ENCODE measurements at regions not wholly inside any gene's neighbourhood (a gene's known extent, or its start where the extent isn't known, plus 50 kb on each side); places are given as distances from the start of the nearest gene placed in this dataset.
A peak's percentile ranks its signal among the peaks of the same experiment; 100 is the strongest.

DNA sequence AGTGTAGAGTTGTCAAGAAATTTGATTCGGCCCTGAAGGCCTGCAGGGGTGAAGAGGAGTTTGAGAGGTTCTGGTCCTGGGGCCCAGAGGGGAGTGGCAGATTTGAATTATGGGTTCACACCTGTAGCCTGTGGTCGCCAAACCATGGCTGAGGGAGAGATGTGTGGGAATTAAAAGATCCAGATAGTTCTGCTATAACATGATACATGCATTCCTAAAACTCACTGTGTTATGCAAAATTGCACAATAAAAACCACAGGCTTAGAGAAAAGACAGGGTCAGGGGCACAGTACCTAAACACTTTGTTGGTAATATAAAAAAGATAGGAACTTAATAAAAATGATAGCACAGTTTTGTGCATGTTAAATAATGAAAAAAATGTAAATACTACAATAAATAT, 106.2 kb downstream of the TMEM30B start:
- BruUV-seq (replicated peaks) = no TSS peak
- Mint-ChIP-seq H3K27ac (ENCODE audit: low read depth, unreplicated experiment) (no peak overlapping the region), H3K4me3 (ENCODE audit: unreplicated experiment) (peak overlapping the region; percentile 4), H3K9me3 (ENCODE audit: unreplicated experiment) (no peaks in the 10 kb centered on the region), H3K4me1 (ENCODE audit: insufficient read depth, unreplicated experiment) (peaks cover 28% of the 10 kb centered on the region), H3K36me3 (ENCODE audit: insufficient read depth, unreplicated experiment) (no peaks in the 10 kb centered on the region), H3K27me3 (ENCODE audit: insufficient read depth, unreplicated experiment) (no peaks in the 10 kb centered on the region)
- TF ChIP-seq, protein P1, sequence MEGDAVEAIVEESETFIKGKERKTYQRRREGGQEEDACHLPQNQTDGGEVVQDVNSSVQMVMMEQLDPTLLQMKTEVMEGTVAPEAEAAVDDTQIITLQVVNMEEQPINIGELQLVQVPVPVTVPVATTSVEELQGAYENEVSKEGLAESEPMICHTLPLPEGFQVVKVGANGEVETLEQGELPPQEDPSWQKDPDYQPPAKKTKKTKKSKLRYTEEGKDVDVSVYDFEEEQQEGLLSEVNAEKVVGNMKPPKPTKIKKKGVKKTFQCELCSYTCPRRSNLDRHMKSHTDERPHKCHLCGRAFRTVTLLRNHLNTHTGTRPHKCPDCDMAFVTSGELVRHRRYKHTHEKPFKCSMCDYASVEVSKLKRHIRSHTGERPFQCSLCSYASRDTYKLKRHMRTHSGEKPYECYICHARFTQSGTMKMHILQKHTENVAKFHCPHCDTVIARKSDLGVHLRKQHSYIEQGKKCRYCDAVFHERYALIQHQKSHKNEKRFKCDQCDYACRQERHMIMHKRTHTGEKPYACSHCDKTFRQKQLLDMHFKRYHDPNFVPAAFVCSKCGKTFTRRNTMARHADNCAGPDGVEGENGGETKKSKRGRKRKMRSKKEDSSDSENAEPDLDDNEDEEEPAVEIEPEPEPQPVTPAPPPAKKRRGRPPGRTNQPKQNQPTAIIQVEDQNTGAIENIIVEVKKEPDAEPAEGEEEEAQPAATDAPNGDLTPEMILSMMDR (IDR thresholded peaks at IDR 0.05; ENCODE audit: unreplicated experiment) = no peak
- POLR2A ChIA-PET = interaction anchor here (0.9 to 2.7 kb wide), 3 partner anchors 18 to 30 kb away, joined by 3 to 8 read pairs (median 3); no protein-coding TSS in a partner anchor
- CTCF ChIA-PET = no interaction called here
- intact Hi-C loops (cut with micrococcal nuclease) = loop anchor here (10.0 kb wide), 1 partner anchor 70 kb away; no protein-coding TSS in a partner anchor
- peak; percentile 69 for DNase-seq (ENCODE audit: unreplicated experiment)

DNA sequence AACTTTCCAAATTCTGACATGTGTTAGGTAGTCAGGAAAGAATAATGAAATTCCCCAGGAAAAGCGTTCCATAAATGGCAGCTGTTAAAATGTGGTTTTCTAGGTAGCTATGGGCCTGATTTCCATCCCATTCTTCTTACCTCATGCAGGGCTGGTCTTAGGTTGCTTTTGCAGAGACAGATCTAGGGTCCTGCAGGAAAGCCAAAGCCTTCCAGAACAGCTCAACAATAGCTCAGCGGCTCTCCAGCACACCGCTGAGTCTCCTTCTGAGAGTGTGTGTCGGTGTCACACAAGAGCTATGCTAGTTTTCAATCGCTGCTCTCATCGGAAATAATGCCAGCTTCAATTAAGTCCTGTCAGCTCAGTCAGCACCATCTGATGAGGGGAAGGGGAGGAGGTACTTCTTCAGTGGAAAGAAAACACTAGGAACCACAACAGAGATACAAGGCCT, 106.7 kb downstream of the TMEM30B start:
- no peaks in the 10 kb centered on the region for H3K36me3 Mint-ChIP-seq (ENCODE audit: insufficient read depth, unreplicated experiment)
- H3K9me3 Mint-ChIP-seq (ENCODE audit: unreplicated experiment) = no peaks in the 10 kb centered on the region
- intact Hi-C loops (cut with micrococcal nuclease) = loop anchor here (10.0 kb wide), 1 partner anchor 70 kb away; no protein-coding TSS in a partner anchor
- H3K27ac Mint-ChIP-seq (ENCODE audit: low read depth, unreplicated experiment) = no peak overlapping the region
- TF ChIP-seq, protein P1 (IDR thresholded peaks at IDR 0.05; ENCODE audit: unreplicated experiment) = no peak
- peaks cover 28% of the 10 kb centered on the region for H3K4me1 Mint-ChIP-seq (ENCODE audit: insufficient read depth, unreplicated experiment)
- H3K27me3 Mint-ChIP-seq (ENCODE audit: insufficient read depth, unreplicated experiment) = no peaks in the 10 kb centered on the region
- peak overlapping the region; percentile 4 for H3K4me3 Mint-ChIP-seq (ENCODE audit: unreplicated experiment)
- ChIA-PET CTCF (interaction anchor here (0.6 kb wide), 1 partner anchor 85 kb away, joined by 3 read pairs; no protein-coding TSS in a partner anchor), POLR2A (interaction anchor here (1.0 to 2.7 kb wide), 2 partner anchors 18 to 29 kb away, joined by 3 to 8 read pairs; no protein-coding TSS in a partner anchor)
- no TSS peak for BruUV-seq (replicated peaks)
- DNase-seq (ENCODE audit: unreplicated experiment) = no peak

DNA sequence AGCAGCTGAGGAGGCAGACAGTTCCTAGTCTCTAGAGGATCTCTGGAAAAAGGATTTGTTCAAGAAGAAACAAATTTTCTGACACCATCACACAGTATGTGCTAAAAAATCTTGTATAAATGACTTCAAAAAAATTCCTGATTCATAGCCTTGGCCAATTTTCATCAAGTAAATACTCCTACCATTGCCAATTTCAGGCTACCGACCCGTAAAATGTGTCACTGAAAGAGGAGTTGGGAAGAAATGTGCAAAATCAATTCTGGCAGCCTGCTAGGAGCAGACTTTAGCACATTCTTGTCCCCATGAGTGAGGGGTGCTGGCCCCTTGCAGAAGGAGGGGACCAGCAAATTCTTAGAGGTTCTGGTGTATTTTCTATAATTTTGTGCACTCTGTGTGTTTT, 109.4 kb downstream of the TMEM30B start:
- no peak for DNase-seq (ENCODE audit: unreplicated experiment)
- Mint-ChIP-seq H3K27ac (ENCODE audit: low read depth, unreplicated experiment) (no peak overlapping the region), H3K4me3 (ENCODE audit: unreplicated experiment) (no peak overlapping the region), H3K36me3 (ENCODE audit: insufficient read depth, unreplicated experiment) (no peaks in the 10 kb centered on the region), H3K9me3 (ENCODE audit: unreplicated experiment) (no peaks in the 10 kb centered on the region), H3K27me3 (ENCODE audit: insufficient read depth, unreplicated experiment) (no peaks in the 10 kb centered on the region), H3K4me1 (ENCODE audit: insufficient read depth, unreplicated experiment) (peaks cover 8% of the 10 kb centered on the region)
- no TSS peak for BruUV-seq (replicated peaks)
- ChIA-PET POLR2A (no interaction called here), CTCF (no interaction called here)
- TF ChIP-seq, protein P1 (IDR thresholded peaks at IDR 0.05; ENCODE audit: unreplicated experiment) = no peak
- intact Hi-C loops (cut with micrococcal nuclease) = loop anchor here (10.0 kb wide), 1 partner anchor 67 kb away; no protein-coding TSS in a partner anchor

DNA sequence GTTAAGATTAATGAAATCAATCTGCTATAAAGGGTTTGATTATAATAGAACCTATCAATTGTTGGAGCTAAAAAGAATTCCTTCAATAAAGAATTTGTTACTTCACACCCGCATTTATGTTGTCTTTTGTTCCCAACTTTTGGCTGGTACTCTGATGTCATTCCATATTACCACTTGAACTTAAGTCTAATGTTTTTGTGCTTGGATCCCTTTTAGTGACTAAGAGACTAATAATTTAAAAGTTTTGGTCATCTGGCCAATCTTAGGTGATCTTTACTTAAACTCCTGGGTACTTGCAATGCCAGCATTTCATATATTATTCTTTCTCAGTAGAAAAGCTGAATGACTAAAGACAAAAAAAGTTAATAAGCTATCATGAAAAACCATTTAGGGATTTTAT, 113.0 kb downstream of the TMEM30B start:
- no peaks in the 10 kb centered on the region for H3K9me3 Mint-ChIP-seq (ENCODE audit: unreplicated experiment)
- H3K4me3 Mint-ChIP-seq (ENCODE audit: unreplicated experiment) = no peak overlapping the region
- DNase-seq (ENCODE audit: unreplicated experiment) = no peak
- no peaks in the 10 kb centered on the region for H3K36me3 Mint-ChIP-seq (ENCODE audit: insufficient read depth, unreplicated experiment)
- intact Hi-C loops (cut with micrococcal nuclease) = loop anchor here (10.0 kb wide), 1 partner anchor 1327 kb away; no protein-coding TSS in a partner anchor
- TF ChIP-seq, protein P1 (IDR thresholded peaks at IDR 0.05; ENCODE audit: unreplicated experiment) = no peak
- H3K27ac Mint-ChIP-seq (ENCODE audit: low read depth, unreplicated experiment) = no peak overlapping the region
- H3K27me3 Mint-ChIP-seq (ENCODE audit: insufficient read depth, unreplicated experiment) = no peaks in the 10 kb centered on the region
- POLR2A ChIA-PET = no interaction called here
- BruUV-seq (replicated peaks) = no TSS peak
- no peaks in the 10 kb centered on the region for H3K4me1 Mint-ChIP-seq (ENCODE audit: insufficient read depth, unreplicated experiment)
- CTCF ChIA-PET = interaction anchor here (0.6 kb wide), 1 partner anchor 509 kb away, joined by 3 read pairs; no protein-coding TSS in a partner anchor

Measured in MCF 10A (cell line).